Posterior cingulate gyrus (tissue), 11 donors: ENCODE measurements at regions not wholly inside any gene's neighbourhood (a gene's known extent, or its start where the extent isn't known, plus 50 kb on each side); places are given as distances from the start of the nearest gene placed in this dataset.

Source experiments
- DNase-seq, 10 donors: peaks; one replicate each; pipeline versions ENCODE4 v3.0.0 to v3.0.0-alpha.2; 2020 to 2021; ENCODE audit warnings: mixed read lengths in 3 of 10
- intact Hi-C: fragments of 100-400 bp; cut with DNase I; formaldehyde crosslinking; loops from one replicate; pipeline ENCODE4 v1.15.1; 2023

DNA sequence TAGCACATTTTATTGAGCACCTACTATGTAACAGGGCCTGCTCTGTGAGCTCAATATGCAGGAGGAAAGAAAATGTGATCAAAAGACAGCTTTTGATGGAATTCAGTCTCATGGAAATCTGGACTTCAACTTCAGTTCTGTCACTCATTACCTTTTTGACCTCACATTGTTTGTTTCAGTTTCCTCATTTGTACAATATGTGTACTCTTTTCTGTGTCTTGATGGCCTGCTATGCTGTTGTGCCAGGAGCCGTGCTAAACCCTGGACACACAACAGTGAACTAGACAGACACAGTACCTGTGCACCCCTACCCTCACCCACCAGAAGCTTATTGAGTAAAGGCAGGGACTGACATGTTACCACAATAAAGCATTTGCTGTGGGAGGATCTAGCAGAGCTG, 162.9 kb upstream of the FGGY start:
- intact Hi-C loops: no loop called here
- DNase-seq: no peak

DNA sequence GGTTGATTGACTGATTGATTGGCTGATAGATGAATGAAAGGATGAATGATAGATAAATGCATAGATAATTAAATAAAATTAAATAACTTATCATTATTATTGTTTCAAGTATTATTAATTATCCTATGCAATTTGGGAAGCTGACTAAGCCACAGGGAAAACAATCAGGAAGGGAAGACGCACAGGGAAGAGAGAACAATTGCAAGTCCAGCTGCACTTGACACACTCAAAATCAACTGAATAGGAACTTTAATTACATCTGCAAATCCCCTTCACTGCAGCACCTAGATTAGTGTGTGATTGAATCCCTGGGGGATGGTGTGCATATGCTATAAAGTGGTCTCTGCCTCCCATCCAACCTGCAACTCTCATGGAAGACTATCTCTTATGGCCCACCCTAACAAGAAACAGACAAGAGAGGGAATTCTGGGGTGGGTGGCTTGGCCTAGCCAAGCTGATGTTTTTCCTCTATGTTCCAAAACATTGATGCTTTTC, 161.1 kb upstream of the FGGY start:
- DNase-seq: no peak
- intact Hi-C loops: no loop called here

DNA sequence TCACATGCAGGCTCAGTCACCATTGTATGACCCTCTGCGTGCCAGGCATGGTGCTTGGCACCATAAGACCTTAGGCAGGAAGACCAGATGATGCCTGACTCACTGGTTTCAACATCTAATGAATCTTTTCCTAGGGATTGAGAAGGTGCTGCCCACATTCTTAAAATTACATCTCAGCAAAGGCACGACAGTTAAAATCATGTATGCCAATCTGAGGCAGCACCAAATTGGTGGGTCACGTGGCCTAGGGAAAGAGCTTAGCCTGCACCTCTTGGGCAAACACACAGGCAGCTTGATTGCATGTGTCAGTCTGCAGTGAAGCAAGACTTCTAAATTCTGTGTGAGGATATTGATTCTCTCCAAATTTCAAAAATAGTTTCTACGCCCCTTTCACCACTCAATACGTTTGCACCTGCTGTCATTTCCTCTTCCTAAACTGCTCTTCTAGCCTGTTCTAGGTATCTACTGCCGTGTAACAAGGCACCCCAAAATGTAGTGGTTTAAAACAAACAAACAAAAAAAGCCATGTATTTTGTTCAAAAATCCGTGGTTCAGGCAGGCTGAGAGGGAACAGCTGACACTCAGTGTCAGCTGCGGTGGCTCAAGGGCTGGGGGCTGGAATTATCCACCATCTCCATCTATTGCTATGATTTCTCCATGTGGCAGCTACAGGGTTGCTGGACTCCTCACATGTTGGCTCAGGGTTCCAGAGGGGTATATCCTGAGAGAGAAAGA, 160.2 kb upstream of the FGGY start:
- peak in 1 of 10 donors; percentile 20 for DNase-seq
- intact Hi-C loops: no loop called here

DNA sequence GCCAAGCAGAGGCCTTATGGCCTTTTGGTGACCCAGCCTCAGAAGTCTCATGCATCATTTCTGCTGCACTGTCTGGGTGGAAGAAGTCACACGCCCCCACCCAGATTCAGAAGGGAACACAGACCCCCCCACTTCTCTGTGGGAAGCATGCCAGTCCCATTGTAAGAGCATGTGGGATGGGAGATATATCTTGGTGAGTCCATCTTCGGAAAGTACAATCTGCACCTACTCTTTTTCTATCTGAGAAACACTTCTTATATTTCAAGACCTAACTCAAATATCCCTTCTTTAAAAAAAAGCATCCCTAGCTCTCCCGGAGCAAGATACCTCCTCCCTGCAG, 159.6 kb upstream of the FGGY start:
- intact Hi-C loops: no loop called here
- no peak for DNase-seq

DNA sequence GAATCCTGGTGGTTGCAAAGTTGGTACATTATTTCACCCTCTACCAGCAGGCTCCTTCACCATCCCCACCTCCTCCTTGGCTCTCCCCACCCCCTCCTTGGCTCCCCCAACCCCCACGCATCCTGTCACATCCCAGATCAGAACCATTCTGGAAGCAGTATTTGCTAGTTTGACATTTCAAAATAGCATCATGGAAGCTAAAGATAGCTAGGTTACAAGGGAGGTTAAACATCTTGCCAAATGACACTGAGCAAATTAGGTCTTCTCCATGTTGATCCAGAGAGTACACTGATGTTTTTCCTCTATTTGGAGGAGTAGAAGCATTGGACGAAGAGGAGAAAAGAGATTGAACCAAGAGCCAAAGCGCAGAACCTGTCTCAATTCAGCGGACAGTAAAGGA, 158.9 kb upstream of the FGGY start:
- no peak for DNase-seq
- intact Hi-C loops: no loop called here

DNA sequence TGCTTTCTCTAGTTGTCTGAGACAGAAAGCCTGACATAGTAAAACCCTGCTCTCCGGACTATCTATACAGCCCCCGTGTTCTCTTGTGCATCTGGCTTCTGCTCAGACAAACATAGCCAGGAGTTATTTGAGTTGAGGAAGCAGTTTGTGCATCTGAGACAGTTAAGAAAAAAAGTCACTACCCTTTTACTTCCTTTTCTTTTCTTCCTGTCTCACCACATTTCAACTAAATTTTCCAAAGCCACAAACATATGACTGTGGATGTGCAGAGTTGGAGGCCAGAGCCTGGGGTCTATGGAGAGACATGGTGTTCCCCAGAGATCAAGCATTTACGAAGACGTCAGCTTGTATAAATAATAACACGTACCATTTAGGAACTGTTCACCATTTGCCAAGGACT, 158.5 kb upstream of the FGGY start:
- intact Hi-C loops: no loop called here
- DNase-seq: no peak

DNA sequence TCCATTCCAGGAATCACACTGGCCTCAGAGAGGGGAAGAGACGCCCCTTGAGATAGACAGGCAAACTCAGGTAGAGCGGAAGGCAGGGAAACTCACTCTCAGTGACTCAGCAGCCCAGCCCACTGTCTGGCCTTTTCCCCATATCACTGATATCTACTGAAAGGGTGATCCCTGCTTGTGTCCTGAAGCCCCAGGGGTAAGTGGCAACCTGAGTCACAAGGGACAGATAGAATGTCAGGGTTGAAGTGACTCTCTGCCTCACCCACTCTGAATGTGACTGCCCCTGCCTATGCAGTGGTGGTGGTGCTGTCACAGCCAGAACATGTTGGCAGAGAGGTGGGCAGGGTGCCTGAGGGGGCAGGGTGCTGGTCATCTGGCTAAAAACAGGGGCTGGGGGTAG, 157.5 kb upstream of the FGGY start:
- DNase-seq: no peak
- intact Hi-C loops: no loop called here

DNA sequence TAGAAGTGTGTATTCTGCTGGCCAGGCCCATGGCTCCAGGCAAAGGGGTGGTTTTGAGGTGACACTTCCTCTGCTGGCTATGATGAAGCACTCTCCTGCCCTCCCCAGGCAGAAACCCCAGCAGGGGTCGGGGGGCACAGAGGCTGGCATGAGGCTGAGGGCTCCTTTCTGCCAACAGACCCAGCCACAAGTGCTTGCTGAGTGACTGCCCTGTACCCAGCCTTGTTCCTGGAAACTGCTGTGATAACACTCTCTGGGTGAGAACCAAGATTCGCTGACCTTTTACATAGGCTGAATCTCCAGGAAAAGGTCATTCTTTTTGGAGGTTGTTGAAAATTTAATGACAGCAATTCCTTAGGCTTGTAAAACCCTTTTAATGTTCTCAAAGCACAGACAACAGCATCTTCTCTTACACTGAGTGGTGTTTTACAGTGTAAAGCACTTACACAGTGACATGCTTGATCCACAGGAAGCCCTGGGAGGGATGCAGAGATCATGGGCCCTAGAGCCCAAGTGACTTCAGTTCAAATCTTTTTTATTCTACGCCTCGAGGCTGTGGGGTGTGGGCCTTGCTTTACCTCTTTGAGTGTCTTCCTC, 155.5 kb upstream of the FGGY start:
- no peak for DNase-seq
- intact Hi-C loops: no loop called here

DNA sequence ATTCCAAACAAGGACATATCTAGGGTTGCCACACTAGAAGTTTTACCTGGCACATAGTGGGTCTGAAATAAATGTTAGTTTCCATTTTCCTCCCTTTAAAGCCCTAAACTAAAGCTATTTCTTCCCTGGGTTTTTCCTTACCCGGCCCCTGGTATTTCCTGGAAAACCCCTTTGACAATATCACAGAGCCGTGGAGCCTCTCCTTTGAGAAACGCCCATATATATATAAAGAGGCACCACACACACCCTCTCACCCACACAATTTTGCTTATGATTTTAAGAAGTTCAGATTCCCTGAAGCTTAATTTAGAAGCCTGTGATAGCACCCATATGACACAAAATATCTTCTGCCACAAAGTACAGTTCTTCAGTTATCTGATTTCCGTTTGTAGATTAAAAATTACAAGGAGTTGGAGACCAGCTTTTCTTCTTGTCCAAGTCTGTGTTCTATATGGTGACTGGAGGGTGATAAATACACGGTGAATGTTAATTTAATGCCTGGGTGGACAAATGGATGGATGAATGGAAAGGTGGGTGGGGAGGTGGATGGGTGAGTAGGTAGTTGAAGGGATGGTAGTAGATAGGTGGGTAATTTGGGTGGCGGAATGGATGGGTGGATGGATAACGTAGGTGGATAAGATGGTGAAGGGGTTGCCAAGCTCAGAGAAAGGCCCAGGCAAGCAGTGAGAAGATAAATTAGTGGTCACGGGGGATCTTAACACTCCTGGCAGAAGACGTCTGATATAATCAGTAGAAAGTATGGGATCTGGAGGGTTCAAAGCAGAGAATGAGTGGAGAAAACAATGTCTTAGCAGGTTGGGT, 154.4 kb upstream of the FGGY start:
- intact Hi-C loops: no loop called here
- DNase-seq: no peak

DNA sequence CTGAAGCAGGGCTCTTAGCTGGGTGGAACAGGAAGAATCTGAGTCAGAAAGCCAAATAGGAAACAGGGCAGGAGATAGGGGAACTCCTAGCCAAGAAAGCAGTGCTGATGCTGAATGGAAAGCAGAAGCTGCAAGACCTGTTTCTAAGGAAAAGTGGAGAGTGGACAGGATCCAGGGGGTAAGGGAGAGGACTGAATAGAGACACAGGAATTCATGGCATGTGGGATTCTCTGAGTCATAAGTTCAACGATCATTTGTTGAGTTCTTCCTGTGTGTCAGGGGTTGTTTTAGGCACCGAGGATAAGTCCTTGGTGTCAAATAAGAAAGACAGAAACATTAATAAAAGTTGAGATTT, 153.8 kb upstream of the FGGY start:
- no peak for DNase-seq
- intact Hi-C loops: no loop called here

DNA sequence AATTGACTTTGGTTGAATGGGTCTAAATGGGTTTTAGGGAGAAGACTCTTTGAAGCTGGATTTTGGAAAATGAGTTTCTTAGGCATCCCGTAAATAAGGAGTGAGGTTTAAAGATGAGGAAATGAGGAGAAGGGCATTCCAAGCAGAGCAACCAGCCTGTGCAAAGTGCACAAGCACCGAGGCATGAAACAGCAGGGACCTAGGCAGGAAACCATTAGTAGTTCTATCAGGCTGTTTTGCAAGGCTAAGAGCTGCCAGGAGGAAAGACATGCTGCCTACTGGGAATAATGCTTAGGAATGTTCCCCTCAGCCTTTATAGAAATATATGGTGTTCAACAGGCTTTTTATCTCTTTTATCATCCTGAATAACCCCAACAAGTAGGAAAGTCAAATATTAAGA, 153.1 kb upstream of the FGGY start:
- no peak for DNase-seq
- intact Hi-C loops: no loop called here

DNA sequence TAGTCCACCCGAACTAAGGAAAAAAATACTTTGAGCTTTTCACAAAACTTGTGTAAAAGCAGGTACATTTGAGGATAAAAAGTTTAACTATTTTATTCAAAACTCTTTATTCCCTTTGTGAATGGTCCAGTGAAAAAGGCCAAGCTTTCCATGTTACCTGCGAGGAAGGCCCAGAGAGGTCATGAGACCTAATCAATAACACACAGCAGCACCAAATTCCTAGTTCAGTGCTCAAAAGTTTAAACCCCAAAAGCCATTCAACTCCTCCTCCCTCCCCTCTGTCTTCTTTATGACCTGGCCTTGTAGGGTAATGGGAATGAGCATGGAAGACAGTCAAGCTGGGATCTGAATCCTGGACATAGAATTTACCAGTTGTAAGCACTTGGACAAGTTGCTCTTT, 151.9 kb upstream of the FGGY start:
- DNase-seq: no peak
- intact Hi-C loops: no loop called here

DNA sequence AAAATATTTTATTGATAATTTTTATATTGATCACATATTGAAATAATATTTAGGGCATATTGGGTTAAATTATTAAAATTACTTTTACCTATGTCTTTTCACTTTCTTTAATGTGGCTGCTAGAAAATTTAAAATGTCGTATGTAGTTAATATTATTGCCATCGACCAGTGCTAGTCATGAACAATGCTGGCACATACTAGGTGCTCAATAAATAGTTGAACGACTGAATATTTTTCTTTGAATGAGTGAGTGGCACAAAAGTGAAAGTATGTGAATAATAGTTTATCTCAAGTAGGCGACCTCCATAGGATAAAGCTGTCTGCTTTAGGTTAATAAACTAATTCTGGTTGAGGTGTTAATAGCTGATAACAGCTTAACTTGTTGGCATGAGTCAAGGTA, 150.8 kb upstream of the FGGY start:
- DNase-seq: no peak
- intact Hi-C loops: no loop called here

DNA sequence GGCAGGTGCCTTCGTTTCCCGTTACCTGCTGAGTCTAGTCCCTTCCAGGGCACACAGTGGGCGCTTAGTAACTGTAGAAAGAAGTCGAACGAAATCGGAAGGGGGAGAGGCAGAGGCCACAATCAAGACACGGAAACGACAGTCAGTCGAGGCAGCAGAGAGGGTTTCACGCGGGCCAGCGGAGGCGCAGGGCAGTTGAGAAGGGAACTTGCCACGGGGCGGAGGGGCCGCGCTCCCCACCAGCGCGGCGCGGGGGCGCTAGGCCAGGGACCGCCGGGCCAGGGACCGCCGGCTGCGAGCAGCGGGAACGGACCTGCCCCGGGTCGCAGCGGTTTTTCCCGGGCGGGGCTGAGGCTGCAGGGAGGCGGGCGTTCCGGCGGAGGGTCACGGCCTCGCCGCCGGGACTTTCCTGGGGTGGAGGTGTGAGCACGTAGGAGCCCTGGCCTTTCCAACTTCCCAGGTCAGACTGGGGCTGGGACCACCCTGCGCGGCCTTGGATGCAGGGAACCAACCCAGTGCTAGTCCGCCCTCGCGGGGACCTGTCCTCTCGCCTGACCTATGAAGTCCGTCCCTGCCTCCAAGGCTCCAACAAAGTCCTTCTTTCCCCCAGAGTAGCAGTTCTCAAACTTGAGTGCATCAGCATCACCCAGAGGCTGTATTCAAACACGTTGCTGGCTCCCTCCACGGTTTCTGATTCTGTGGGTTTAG, 150.1 kb upstream of the FGGY start:
- DNase-seq: peak in 5 of 10 donors; percentile 30 to 87 (median 67)
- intact Hi-C loops: no loop called here

DNA sequence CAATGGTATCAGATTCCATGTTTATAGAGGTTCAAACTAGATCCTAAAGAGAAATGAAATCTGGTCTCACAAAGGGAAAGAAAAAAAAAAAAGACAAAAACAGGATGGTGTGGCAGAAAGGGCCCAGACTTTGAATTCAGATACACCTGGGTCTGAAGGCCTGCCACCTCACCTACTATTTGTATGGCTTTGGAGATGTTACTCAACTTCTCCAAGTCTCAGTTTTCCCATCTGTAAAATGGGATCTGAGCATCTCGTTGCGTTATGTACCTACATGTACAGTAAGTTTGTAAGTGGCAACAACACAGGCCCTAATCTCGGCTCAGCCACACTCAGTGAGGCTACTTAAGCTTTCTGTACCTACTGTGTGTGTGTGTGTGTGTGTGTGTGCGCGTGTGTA, 147.5 kb upstream of the FGGY start:
- DNase-seq: no peak
- intact Hi-C loops: no loop called here

DNA sequence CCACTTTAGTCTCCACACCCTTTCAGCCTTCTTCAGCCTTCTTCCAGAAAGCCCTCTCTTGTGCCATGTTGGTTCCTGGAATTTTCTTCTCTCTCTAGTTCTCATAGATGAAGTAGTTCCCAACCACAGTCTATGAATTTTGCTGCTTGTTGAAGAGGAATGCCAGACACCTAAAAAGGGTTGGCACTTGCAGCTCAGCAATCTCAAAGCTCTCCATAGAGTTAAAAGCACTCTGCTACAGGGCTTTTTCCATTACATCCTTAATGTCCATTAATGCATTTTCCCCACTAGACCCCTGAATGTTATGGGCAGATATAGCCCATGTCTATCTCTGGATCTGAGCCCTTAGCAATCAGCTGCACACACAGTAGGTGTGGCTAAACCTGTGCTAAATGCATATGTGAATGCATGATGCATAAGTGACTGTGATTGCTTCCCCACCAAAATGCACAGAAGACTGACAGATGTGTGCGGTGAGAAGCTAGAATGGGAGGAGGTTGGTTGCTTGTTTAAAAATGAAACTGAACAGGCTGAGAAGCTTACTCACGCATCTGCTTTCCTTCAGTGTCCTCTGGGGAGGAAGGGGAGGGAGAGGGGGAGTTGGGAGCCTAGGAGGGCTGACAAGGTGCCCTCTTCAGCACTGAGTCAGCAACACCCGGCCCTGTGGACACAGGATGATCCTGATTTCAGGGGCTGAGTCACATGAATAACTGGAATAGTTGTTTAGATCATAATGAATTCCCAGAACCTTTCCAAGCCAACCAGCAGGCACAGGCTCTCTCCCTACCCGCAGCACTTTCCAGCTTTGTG, 146.1 kb upstream of the FGGY start:
- intact Hi-C loops: loop anchor here (5.0 kb wide), 1 partner anchor 147 kb away; the partner anchor contains the start of gene FGGY
- peak in 7 of 10 donors; percentile 13 to 88 (median 55) for DNase-seq

DNA sequence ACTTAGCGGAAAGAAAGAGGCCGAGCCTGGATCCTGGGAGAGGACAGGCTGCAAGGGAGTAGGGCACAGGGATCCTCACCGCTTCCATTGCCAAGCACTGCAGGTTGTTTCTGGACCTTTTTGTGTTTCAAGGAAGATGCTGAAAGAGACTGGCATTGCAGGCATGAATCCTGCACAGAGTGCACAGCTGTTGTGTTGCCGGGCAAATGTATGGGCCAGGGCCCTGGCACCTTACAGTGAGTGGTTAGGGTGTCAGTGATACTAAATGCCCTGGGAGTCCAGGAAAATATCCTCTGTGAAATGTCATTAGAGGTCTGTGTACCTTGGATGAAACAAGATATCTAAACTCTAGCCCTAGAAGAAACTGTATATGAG, 145.5 kb upstream of the FGGY start:
- DNase-seq: no peak
- intact Hi-C loops: loop anchor here (5.0 kb wide), 1 partner anchor 146 kb away; the partner anchor contains the start of gene FGGY

DNA sequence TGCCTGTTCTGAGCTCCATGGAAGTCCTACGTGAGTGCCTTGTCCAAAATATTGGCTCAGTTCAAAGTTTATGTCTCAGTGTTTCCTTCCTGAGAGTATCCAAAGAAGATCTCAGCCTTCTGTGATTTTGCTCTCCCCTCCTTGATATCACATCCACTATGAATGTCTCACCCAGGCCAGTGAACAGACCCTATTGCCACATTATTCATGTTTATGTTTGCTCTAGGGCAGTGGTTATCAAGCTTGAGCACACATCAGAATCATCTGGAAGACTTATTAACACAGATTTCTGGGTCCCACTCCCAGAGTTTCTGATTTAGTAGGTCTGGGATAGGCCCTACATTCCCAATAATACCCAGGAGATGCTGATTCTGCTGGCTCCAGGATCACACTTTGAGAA, 145.0 kb upstream of the FGGY start:
- intact Hi-C loops: loop anchor here (5.0 kb wide), 1 partner anchor 145 kb away; the partner anchor contains the start of gene FGGY
- no peak for DNase-seq

DNA sequence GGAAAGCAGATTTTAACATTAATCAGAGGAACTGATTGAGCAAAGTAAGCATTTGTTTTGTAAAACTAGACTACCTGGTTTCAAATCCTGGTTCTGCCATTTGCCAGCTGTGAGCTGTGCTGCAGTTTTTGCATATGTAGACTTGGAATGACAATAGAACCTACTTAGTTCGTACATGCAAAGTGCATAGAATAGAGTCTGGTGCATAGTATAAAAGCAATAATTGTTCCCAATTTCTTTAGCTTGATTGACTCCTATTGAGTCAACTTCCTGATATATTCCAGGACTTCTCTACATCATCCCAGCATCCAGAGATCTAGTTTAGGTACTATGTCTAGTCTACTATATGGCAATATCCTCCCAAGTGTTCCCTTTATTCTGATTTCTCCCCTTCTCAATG, 144.4 kb upstream of the FGGY start:
- intact Hi-C loops: loop anchor here (5.0 kb wide), 1 partner anchor 145 kb away; the partner anchor contains the start of gene FGGY
- no peak for DNase-seq

DNA sequence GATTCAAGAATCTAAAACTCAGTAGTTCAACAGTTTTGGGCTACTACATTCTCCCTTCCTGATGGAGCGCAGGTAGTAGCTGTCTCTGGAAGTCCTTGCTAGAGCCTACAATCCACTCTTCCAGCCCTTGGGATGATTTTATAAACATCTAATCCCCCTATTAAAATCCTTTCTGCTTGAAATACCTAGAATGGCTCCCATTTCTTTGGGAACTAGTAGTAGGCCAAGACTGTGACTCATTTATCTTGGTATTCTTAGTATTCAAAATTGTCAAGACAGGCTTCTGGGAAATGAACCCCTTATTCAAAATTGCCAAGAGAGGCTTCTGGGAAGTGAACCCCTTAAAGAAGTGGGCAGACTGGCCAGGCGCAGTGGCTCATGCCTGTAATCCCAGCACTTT, 142.5 kb upstream of the FGGY start:
- DNase-seq: no peak
- intact Hi-C loops: loop anchor here (5.0 kb wide), 1 partner anchor 143 kb away; the partner anchor contains the start of gene FGGY
